RPMI7951 (cell line): ENCODE measurements at regions not wholly inside any gene's neighbourhood (a gene's known extent, or its start where the extent isn't known, plus 50 kb on each side); places are given as distances from the start of the nearest gene placed in this dataset.
"Not testable (repeated sequence)": the region's sequence is repeated elsewhere in the genome, so short reads cannot be mapped to it uniquely, and the experiment has no call there.

ENCODE experiments used
- DNase-seq: peaks from one replicate; pipeline ENCODE4 v3.0.0-alpha.2; 2012; ENCODE audit warnings: low read depth

- no peak for DNase-seq
These were observed 183.1 kb downstream of the TMEM121 start for GRCh38 chr14:105709281-105710118.

GRCh38 chr14:105710119-105711043, 184.0 kb downstream of the TMEM121 start:
- no peak for DNase-seq

GRCh38 chr14:105711044-105711620, 184.7 kb downstream of the TMEM121 start:
- DNase-seq: no peak

GRCh38 chr14:105711841-105712460, 185.6 kb downstream of the TMEM121 start:
- no peak for DNase-seq

GRCh38 chr14:105712670-105713069, 186.3 kb downstream of the TMEM121 start:
- DNase-seq: not testable (repeated sequence)

- DNase-seq: not testable (repeated sequence)
These were observed 186.8 kb downstream of the TMEM121 start for GRCh38 chr14:105713160-105713559.

- not testable (repeated sequence) for DNase-seq
These were observed 187.5 kb downstream of the TMEM121 start for GRCh38 chr14:105713836-105714235.

- not testable (repeated sequence) for DNase-seq
These were observed 192.4 kb downstream of the TMEM121 start for GRCh38 chr14:105718787-105719186.

- DNase-seq: not testable (repeated sequence)
These were observed 193.7 kb downstream of the TMEM121 start for GRCh38 chr14:105720106-105720505.

- not testable (repeated sequence) for DNase-seq
These were observed 194.6 kb downstream of the TMEM121 start for GRCh38 chr14:105720852-105721601.

GRCh38 chr14:105721602-105721970, 195.2 kb downstream of the TMEM121 start:
- not testable (repeated sequence) for DNase-seq

GRCh38 chr14:105721996-105722709, 195.8 kb downstream of the TMEM121 start:
- not testable (repeated sequence) for DNase-seq

GRCh38 chr14:105723271-105723670, 196.9 kb downstream of the TMEM121 start:
- DNase-seq: not testable (repeated sequence)

GRCh38 chr14:105723776-105724175, 197.4 kb downstream of the TMEM121 start:
- DNase-seq: not testable (repeated sequence)

GRCh38 chr14:105729825-105730368, 203.5 kb downstream of the TMEM121 start:
- not testable (repeated sequence) for DNase-seq

GRCh38 chr14:105730731-105731130, 204.3 kb downstream of the TMEM121 start:
- not testable (repeated sequence) for DNase-seq

GRCh38 chr14:105731221-105731985, 205.0 kb downstream of the TMEM121 start:
- not testable (repeated sequence) for DNase-seq

GRCh38 chr14:105733081-105734065, 207.0 kb downstream of the TMEM121 start:
- DNase-seq: no peak
